ENCODE measurements at regions not wholly inside any gene's neighbourhood (a gene's known extent, or its start where the extent isn't known, plus 50 kb on each side); places are given as distances from the start of the nearest gene placed in this dataset.
"Not testable (repeated sequence)": the region's sequence is repeated elsewhere in the genome, so short reads cannot be mapped to it uniquely, and the experiment has no call there.

DNA sequence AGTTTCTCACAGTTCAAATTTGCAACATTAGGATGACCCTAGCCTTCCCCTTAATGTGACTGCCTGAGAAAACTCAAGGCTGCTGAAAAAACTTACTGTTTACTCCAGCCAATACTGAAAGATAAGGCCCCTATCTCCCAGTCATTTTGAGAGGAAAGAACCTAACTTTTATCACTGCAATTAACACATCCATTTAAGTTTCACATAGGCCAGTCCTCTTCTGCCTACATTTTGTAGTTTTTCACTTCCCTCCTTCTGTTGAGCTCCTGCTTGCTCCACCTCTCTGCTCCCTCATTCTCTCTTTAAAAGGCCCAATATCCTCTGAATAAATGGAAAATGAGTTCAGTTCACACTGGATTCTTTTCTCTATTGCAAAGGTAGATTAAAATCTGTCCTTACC lies 1996.2 kb upstream of the FLRT2 start:
- no peak for DNase-seq

DNA sequence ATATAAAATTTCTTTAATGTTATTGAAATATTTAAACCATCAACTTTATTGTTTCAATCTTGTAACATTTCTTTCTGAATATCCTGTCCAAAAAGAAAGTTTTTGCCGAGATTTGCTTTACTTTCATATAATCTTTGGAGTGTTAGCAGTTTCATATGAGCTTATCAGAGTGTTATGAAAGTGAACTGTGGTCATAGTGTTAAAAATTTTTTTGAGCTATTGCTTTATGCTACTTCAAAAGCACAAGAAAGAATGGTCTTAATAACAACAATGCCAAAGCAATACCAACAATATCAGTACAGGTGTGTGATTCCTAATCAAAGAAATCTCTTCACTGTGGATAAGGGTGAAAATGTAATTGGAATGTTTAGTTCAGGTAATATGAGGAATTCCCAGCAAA lies 1994.9 kb upstream of the FLRT2 start:
- DNase-seq: no peak

DNA sequence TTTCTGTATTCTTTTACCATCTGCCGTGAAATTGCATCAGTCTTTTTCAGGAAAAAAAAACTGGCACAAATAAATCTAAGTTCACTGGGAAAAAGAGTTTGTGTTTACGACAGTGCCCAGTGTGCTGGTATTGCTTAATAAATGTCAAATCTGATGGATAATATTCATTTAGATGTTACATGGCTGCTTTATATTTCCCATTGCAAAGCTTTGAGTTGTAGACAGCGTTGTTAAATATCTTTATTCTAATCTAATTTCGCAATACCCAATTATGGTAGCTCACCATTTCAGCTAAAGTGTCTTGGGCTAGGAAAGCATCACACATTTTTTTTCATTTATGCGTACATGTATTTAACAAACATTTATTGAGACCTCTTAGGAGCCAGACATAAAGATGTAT lies 1994.5 kb upstream of the FLRT2 start:
- no peak for DNase-seq

DNA sequence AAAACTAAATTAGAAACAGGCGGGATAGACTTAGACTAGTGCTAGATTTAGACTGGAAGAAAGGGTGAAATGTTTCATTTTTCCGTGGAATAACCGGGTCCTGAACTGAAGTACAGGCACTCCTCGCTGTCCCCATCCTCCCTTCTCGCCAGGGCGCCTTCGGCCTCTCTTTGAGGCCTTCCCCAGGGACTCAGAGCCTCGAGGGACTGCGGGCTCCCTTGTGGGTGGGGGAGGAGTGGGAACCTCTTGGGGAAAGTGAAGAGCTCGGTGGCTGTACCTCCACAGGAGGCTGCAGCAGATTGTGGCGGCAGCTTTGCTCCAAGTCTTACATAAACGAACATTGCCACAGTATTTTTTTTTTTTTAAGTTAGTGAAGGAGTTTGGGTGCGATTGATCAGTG lies 1988.8 kb upstream of the FLRT2 start:
- no peak for DNase-seq

DNA sequence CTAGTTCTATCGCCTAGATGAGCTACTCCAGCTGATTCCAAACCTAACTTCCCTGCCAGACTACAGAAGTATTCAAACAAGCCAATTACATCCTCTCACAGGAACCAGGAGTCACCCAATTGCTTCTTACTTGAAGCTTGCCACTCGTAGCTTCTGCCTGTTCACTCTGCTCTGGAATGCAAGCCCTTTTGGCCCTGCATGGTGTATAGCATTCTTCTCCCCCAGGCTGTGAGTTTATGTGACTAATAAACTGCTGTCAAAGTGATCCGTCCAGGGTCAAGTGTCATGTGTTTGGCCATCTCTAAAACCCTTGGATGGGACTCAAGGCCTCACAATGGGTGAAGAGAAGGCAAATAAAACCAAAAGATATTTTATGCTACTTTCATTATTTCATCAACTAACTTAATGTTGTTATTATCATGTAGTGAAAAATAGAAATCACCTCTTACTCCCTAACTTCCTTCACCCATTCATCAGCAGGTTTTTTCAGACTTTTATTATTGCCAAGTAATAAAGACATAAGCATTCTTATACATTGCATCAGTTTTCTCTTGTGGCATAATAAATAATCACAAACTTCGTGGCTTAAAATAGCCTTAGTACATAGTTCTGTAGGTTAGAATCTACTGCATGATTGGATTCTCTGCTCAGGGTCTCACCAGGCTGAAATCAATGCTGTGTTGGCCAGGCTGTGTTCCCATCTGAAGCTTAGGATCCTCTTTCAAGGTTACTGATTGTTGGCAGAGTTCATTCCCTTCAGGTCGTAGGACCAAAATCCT lies 1981.7 kb upstream of the FLRT2 start:
- DNase-seq: no peak

DNA sequence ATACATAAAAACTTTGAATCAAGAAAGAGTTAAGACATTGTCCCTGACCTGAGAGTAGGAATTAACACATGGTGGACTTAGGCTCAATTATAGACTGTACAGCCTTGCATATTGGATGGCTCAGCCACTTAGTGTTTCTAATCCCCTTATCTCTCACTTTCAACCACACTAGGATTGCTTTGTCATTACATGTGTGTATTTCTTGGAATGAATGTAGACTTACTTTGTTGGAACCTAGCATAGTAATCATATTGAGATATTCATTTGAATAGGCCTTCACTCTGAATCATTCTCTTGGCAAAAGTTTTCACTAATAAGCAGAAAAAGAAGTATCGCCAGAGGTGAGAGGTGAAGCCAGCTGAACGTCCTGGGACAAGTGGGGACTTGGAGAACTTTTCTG lies 1973.9 kb upstream of the FLRT2 start:
- no peak for DNase-seq

DNA sequence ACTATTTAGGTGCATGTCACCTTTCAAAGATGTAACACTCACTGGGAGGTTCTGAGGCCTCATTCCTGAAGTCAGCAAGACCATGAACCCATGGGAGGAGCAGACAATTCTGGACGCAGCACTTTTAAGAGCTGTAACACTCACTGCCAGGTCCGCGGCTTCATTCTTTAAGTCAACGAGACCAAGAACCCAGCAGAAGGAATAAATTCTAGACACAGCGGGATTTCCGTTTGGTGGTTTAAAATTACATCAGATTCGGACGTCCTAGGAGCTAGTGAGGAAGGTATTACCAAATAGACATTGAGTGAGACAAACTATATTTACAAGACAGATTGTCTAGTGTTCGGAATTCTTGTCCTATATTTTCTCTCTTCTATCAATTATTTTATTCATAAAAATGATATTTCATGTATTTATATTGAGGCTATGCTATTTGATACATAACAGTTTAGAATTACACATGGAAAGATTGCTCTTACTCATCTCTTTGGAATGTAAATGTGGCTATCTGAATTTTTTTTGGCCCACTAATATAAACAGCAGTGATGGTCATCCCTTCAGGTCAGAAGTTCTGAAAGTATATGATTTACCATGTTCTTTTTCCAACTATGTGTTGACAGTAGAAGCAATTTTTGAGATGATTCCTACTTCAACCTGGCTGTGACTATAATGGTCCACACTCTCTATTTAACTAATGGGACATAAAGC lies 1973.0 kb upstream of the FLRT2 start:
- peak; percentile 10 for DNase-seq

DNA sequence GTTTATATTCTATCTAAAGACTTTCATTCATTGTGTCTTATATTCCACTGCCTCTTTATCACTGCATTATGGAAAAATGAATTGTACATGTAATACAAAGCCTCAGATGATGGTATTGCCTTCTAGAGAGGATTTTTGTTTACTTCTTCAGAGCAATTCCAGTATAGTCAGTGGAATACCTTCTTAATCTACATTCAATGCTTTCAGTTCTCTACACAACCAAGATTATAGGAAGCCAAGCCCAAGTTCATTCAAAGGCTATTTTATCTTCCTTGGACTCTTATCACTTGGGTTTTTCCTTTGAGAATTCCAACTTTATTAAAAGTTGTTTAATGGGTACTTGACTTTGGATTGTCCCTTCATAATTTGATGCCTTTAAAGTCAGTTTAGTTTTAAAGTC lies 1971.0 kb upstream of the FLRT2 start:
- no peak for DNase-seq

DNA sequence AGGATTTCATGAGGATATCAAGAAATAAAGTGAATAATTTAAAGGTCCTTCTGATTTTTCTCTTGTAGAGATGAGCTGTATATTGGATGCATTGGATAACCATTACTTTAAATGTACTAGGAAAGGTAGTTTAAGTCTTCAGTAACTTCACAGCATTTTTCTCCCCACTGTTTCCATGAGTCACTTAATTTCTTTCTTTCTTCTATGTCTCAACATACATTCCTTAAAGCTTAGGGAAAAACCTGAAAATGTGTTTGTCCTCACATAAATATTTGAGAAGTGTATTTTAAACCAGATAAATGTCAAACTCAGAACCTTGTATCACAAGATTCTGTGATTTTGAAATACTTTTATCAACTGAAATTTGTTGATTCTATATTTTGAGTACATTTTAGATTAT lies 1970.2 kb upstream of the FLRT2 start:
- no peak for DNase-seq

DNA sequence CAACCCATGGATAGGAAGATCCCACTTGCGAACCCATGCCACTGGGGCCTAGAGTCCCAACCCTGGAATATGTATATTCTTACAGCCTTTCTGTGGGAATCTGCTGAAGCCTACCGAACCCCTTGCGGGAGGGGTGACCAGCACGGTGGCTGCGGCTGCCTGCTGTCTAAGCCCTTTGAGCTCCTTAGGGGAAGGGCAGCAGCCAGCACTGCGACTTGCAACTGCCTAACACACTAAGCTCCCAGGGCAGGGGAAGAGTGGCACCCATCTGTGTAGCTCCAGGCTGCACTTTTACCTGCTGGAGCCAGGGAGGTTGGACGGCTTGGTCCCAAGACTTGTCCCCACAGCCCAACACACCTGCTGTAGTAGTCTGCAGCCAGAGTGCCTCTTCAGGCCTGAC lies 1968.7 kb upstream of the FLRT2 start:
- DNase-seq: no peak

DNA sequence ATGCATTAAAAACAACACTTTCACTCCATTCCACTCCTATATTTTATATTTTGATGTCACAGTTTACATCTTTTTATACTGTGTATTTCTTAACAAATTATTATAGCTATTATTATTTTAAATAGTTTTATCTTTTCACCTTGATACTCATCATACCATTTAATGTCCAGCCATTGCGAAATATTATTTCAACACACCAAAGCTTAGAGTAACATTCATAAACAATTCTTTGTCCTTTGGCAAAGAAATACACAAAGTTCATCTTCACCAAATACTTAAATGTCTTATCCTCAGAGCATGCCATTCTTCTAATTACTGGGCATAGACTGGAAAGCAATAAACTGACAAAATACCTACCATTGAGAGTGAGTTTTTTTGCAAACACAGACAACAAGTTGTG lies 1963.4 kb upstream of the FLRT2 start:
- no peak for DNase-seq

DNA sequence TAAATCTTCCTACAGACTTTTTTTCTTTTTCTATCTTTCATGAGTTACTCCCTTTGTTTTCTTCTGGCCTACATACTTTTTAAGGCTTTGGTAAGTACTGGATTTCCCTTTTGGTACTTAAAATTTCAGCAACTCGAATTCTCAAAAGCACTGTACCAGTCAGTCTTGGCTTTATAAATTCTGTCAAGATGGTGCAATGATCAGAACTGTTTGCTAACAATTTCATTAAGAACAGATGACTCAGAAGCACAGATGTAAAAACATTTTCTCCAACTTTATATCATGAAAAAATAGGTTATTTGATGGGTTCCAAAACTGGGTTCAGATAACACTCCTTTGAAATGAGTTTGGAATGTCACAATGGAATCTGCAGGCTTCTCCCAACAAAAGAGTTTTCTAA lies 1961.8 kb upstream of the FLRT2 start:
- DNase-seq: no peak

DNA sequence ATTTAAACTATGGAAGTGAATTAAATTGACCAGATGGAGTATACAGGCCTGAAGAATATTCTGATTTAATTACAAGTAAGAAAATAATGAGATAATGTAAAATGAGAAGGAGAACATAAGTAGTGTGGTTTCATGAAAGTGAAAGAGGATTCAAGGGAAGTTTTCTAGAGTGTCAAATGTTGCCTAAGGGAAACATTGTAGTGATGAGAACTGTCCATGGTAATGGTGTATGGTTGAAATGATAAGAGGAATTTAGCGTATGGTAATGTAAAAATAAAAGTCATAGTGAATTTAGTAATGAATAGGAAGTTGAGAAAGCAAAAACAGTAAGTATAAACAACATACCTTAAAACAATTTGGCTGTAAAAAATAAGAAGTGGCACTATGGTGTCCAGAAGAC lies 1954.6 kb upstream of the FLRT2 start:
- DNase-seq: no peak

DNA sequence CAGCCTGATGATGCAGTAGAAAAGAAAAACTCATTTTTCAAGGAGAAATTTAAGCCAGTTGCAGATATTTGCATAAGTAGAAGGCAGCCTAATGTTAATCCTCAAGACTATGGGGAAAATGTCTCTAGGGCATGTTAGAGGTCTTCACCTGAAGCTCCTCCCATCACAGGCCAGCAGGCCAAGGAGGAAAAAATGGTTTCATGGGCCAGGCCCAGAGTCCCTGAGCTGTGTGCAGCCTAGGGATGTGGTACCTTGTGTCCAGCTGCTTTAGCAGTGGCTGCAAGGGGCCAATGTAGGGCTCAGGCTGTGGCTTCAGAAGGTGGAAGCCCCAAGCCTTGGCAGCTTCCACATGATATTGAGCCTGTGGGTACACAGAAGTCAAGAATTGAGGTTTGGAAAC lies 1946.7 kb upstream of the FLRT2 start:
- DNase-seq: no peak

DNA sequence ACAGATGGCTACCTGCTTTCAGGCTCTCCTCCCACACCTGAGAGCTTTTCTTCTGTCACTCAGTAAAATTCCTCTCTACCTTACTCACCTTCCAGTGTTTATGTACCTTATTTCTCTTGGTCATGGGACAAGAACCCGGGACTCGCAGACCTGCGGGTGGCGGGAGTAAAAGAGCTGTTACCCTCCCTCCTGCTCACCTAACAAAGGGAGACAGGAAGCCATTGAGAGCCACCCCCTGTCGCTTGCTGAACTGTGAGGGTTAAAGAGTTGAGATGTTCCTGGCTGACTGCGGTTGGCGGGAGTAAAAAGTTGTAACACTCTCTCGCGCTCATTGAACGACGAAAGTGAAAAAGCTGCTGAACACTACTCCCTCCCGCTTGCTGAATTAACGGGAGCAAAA lies 1935.1 kb upstream of the FLRT2 start:
- DNase-seq: no peak

DNA sequence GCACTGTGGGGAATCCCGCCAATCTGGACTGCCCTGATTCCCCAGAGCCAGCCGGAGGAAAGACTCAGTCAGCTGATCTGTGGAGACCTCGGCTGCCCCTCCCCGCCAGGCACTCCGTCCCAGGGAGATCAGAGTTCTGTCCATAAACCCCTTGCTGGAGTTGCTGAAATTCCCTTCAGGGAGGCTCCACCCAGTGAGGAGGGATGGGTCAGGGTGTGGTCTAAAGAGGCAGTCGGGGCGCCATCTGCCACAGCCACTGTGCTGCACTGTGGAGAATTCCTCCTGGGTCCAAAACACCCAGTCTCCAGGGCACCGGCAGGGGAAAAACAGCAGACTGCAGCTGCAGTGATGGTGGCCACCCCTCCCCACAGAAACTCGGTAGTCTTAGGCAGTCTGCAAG lies 1922.3 kb upstream of the FLRT2 start:
- DNase-seq: no peak

DNA sequence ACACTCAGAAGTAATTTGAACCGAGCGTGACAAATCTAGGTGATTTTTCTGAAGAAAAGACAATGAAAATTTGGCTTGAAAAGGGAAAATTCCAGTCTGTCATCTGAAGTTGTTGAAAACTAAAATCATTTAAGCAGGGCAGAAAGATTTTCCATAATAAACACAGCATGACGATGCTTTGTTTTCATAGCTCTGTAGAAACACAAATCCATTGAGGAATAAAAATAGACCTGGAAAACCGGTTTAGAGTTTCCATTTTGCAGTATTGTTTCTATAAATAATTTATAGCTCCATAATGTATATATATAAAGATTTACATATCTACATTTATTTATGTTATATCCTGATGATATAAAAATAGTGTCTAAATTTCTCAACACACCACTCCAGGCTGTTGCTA lies 1918.5 kb upstream of the FLRT2 start:
- no peak for DNase-seq

DNA sequence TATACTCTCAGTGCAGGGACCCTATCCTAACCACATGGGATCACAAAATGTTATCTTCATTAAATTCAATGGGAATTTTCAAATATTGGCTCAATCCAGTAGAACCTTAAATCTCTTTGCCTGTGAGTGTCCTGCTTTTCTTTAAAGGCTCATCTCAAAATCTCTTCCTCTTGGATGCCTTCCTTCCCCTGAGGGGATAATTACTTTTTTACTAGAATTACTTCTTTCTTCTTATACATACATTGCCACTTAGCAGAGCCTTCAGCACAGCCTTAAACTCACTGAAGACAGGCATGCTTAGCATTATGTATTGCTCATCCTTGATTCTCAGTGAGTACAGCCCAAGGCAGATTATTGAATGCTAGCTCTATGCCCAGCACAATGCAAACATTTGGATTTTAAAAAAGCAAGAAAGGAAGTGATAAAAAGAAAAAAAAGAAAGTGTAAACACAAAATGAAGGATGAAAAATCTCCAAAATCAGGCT lies 1918.0 kb upstream of the FLRT2 start:
- no peak for DNase-seq

DNA sequence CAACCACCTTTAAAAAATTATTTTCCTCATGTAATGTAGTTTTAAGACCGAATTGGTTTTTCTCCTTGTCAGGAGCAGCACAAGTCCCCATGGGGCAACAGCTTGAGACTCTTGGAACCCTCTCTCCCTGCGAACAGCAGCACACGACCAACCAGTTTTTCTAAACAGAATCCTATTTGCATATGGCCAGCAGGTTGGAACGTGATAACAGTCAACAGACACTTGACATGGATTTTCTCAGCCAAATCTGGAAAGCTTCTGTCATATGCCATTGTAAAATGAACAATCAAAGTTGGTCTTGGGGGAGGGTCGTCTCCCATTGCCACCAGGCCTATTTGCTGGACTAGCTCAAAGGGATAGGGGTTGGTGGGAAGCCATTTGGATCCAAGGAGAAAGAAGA lies 1915.0 kb upstream of the FLRT2 start:
- no peak for DNase-seq

DNA sequence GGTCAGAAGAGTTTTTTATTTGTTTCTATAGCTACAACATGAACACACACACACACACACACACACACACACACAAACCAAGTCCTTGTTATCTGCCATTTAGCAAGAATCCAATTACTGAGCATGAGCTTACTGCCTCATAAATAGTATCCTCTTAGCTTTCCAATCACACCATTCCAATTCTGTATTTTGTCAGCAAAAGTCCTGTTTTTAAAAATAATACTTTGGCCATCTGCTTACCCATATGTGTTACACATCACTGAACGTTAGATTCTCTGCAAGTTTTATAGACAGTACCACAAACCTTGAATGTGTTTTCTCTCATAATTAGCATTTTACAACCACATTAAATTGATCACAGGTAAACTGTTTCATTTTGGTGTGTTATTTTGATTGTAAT lies 1905.4 kb upstream of the FLRT2 start:
- DNase-seq: no peak

DNA sequence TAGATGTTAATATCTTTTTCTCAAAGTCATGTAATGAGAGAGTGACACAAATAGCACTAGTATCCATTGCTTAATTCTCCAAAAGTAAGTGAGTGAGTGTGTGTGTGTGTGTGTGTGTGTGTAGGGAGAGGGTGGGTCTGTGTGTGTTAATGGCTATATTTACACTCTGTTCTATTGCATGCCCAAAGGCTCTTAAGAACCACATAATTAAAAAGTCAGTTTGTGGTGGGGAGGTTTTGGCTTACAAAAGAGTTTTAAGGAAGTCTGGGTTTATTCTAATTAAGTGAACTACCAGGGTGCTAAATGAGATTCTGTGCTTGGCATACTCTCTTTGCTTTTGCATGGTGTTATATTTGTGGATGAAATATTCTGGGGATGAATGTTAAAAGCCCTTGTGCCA lies 1897.6 kb upstream of the FLRT2 start:
- DNase-seq: no peak

DNA sequence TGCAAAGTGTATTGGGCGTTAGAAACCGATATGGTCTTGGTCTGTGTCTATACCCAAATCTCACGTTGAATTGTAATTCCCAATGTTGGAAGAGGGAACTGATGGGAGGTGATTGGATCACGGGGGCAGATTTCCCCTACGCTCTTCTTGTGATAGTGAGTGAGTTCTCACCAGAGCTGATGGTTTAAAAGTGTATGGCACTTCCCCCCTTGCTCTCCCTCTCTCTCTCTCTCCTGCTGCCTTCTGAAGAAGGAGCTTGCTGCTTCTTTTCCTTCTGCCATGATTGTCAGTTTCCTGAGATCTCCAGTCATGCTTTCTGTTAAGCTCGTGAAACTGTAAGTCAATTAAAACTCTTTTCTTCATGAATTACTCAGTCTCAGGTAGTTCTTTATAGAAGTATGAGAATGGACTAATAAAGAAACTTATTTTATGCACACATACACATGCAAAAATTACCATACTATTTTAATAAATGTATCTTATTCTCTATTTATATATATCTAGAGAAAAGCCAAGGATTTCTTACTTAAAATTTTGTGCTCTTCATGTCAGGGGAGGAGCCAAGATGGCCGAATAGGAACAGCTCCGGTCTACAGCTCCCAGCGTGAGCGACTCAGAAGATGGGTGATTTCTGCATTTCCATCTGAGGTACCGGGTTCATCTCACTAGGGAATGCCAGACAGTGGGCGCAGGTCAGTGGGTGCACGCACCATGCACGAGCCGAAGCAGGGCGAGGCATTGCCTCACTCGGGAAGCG lies 1891.0 kb upstream of the FLRT2 start:
- DNase-seq: no peak

DNA sequence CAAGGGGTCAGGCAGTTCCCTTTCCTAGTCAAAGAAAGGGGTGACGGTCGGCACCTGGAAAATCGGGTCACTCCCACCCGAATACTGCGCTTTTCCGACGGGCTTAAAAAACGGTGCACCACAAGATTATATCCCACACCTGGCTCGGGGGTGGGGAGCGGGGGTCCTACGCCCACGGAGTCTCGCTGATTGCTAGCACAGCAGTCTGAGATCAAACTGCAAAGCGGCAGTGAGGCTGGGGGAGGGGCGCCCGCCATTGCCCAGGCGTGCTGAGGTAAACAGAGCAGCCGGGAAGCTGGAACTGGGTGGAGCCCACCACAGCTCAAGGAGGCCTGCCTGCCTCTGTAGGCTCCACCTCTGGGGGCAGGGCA lies 1890.5 kb upstream of the FLRT2 start:
- not testable (repeated sequence) for DNase-seq

DNA sequence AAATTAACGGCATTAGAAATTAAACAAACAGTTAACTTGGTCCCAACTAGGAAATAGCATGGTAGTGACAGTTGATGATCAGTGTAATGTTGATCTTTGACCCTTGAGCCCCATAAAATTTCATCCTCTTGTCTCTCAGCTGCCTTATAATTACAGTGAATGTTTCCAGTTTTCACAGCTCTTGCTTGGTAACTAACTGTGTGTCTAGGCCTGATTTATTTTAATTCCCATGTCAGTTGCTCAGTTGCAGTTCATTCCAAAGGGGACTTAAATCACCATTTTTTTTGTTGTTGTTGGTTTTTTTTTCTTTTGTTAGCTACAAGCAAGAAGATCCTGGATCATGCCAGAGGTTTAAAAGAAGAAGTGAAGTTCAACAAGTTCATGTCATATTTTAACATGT lies 1883.7 kb upstream of the FLRT2 start:
- DNase-seq: no peak
